B cell (primary cell): ENCODE measurements at regions not wholly inside any gene's neighbourhood (a gene's known extent, or its start where the extent isn't known, plus 50 kb on each side); places are given as distances from the start of the nearest gene placed in this dataset.

Source experiments
- ATAC-seq: fragments of 200-7000 bp; cut with Tn5 transposase; one replicate; pipeline ENCODE4 v1.10.0; 2021; ENCODE audit warnings: low read depth, mild to moderate bottlenecking, moderate number of reproducible peaks, moderate library complexity
- CTCF ChIA-PET: fragments of 350-600 bp; sonication (Branson Sonifier 250); formaldehyde crosslinking; loops from one replicate; lab custom pipeline; 2021; ENCODE audit warnings: antibody characterized with exemption, inconsistent platforms; lab: Charles Lee
- POLR2A ChIA-PET: fragments of 350-600 bp; sonication (Branson Sonifier 250); formaldehyde crosslinking; loops from one replicate; lab custom pipeline; 2021; ENCODE audit warnings: antibody characterized with exemption; lab: Charles Lee
- DNase-seq: peaks from one replicate; pipeline ENCODE4 v3.0.0; 2013
- H2AFZ ChIP-seq: 2 replicates; pipeline ENCODE4 v1.6.1; 2012; ENCODE audit warnings: mild to moderate bottlenecking, low read depth, low read length; ENCODE audit not compliant: insufficient read depth, poor library complexity, severe bottlenecking
- H3K27ac ChIP-seq, 2 donors: 1 replicate in 1 of 2; 2 replicates in 1 of 2; pipeline ENCODE4 v1.5.1; 2012 to 2013; ENCODE audit warnings: low read length in 2 of 2, mild to moderate bottlenecking in 2 of 2, moderate library complexity in 1 of 2
- H3K27me3 ChIP-seq, 4 experiments: fragments of 200-600 bp in 1 of 4; sonication (generic) in 1 of 4; replicated peaks in 1 of 4; 1 replicate in 2 of 4; 2 replicates in 2 of 4; pipeline versions ENCODE4 v1.6.1 to v1.7.0; 2013 to 2016; ENCODE audit warnings: low read length in 3 of 4, mild to moderate bottlenecking in 2 of 4, mixed read lengths in 1 of 4, moderate library complexity in 1 of 4; ENCODE audit not compliant: insufficient read depth in 4 of 4, control insufficient read depth in 3 of 4; ENCODE audit errors: control extremely low read depth in 1 of 4
- H3K36me3 ChIP-seq, 2 experiments: replicated peaks in 1 of 2; 1 replicate in 1 of 2; 2 replicates in 1 of 2; pipeline versions ENCODE4 v1.6.1 to v1.7.1; 2013; ENCODE audit warnings: low read length in 1 of 2; ENCODE audit not compliant: insufficient read depth in 2 of 2, control insufficient read depth in 1 of 2; ENCODE audit errors: control extremely low read depth in 1 of 2, extremely low read depth in 1 of 2
- H3K4me1 ChIP-seq, 2 donors: fragments of 200-600 bp in 1 of 2; sonication (generic) in 1 of 2; 1 replicate in 1 of 2; 2 replicates in 1 of 2; pipeline versions ENCODE4 v1.5.1 to v1.6.1; 2013 to 2017; ENCODE audit warnings: low read length in 2 of 2; ENCODE audit not compliant: control insufficient read depth in 2 of 2, insufficient read depth in 2 of 2
- H3K4me2 ChIP-seq: replicated peaks from 2 replicates; pipeline ENCODE3; 2012; ENCODE audit warnings: mild to moderate bottlenecking, low read depth, low read length; ENCODE audit not compliant: poor library complexity, severe bottlenecking
- H3K4me3 ChIP-seq, 5 experiments: fragments of 200-600 bp in 1 of 5; sonication (generic) in 1 of 5; 1 replicate in 3 of 5; 2 replicates in 2 of 5; pipeline versions ENCODE4 v1.5.1 to v1.7.0; 2011 to 2016; ENCODE audit warnings: low read length in 4 of 5, mild to moderate bottlenecking in 4 of 5, low read depth in 2 of 5, control low read depth in 1 of 5, moderate library complexity in 1 of 5; ENCODE audit not compliant: insufficient read depth in 1 of 5; ENCODE audit errors: control extremely low read depth in 1 of 5, extremely low read depth in 1 of 5
- H3K79me2 ChIP-seq: fragments of 200-600 bp; sonication (generic); one replicate; pipeline ENCODE4 v1.6.0; 2016; ENCODE audit warnings: low read length; ENCODE audit not compliant: control insufficient read depth, insufficient read depth
- H3K9ac ChIP-seq: fragments of 200-600 bp; sonication (generic); 2 replicates; pipeline ENCODE4 v1.6.1; 2017; ENCODE audit warnings: mild to moderate bottlenecking, low read length, moderate library complexity
- H3K9me3 ChIP-seq, 3 donors: one replicate each; pipeline versions ENCODE4 v1.6.1 to v1.7.1; 2013; ENCODE audit warnings: low read length in 2 of 3; ENCODE audit not compliant: control insufficient read depth in 2 of 3, insufficient read depth in 1 of 3; ENCODE audit errors: control extremely low read depth in 1 of 3
- H4K20me1 ChIP-seq: 2 replicates; pipeline ENCODE4 v1.6.0; 2012; ENCODE audit warnings: mild to moderate bottlenecking, low read length; ENCODE audit not compliant: insufficient read depth, control insufficient read depth, poor library complexity, severe bottlenecking
- H3K27ac Mint-ChIP-seq: one replicate; pipeline ENCODE4 v1.8.0; 2021; ENCODE audit warnings: mixed read lengths
- H3K27me3 Mint-ChIP-seq: one replicate; pipeline ENCODE4 v1.8.0; 2021; ENCODE audit warnings: mixed read lengths
- H3K4me1 Mint-ChIP-seq: one replicate; pipeline ENCODE4 v1.8.0; 2021; ENCODE audit warnings: mixed read lengths
- H3K4me3 Mint-ChIP-seq: one replicate; pipeline ENCODE4 v1.8.0; 2021; ENCODE audit warnings: mixed read lengths
- H3K9me3 Mint-ChIP-seq: one replicate; pipeline ENCODE4 v1.8.0; 2022; ENCODE audit warnings: mixed read lengths; ENCODE audit not compliant: insufficient read depth
- EZH2 ChIP-seq: IDR thresholded peaks from 2 replicates; pipeline ENCODE4 v1.6.1; 2012; ENCODE audit warnings: borderline replicate concordance, low read depth, mild to moderate bottlenecking, moderate library complexity, low read length; ENCODE audit not compliant: insufficient read depth, poor library complexity, severe bottlenecking
- whole genome bisulfite sequencing: methylation state at CpG from one replicate; pipeline ENCODE4 v1.1.5; 2013; ENCODE audit warnings: missing lambda C conversion rate; ENCODE audit not compliant: insufficient coverage; 5-methylcytosine and 5-hydroxymethylcytosine counted together
- intact Hi-C: fragments of 100-400 bp; cut with micrococcal nuclease; formaldehyde crosslinking; loops from one replicate; pipeline ENCODE4 v1.10.0; 2022
- TF ChIP-seq, protein P1 (sequence below): fragments of 200-600 bp; IDR thresholded peaks from one replicate; pipeline ENCODE4 v1.8.0; 2022; ENCODE audit warnings: antibody characterized with exemption, mild to moderate bottlenecking

- Histone ChIP-seq H3K27ac (no peak overlapping the region), H3K4me1 (no peaks in the 10 kb centered on the region), H3K9me3 (peaks cover 0 to 19% (median 1%) of the 10 kb centered on the region in 3 donors), H4K20me1 (no peaks in the 10 kb centered on the region), H3K4me3 (no peak overlapping the region), H3K36me3 (no peaks in the 10 kb centered on the region), H3K4me2 (no peak overlapping the region), H3K9ac (no peak overlapping the region), H3K27me3 (no peaks in the 10 kb centered on the region), H2AFZ (no peak overlapping the region), H3K79me2 (no peaks in the 10 kb centered on the region)
- intact Hi-C loops: no loop called here
- Mint-ChIP-seq H3K4me3 (no peak overlapping the region), H3K27ac (no peak overlapping the region), H3K4me1 (no peaks in the 10 kb centered on the region), H3K9me3 (peaks cover 3% of the 10 kb centered on the region), H3K27me3 (no peaks in the 10 kb centered on the region)
- no peak for DNase-seq
- ChIA-PET POLR2A (no interaction called here), CTCF (no interaction called here)
- TF ChIP-seq EZH2: no peak
- TF ChIP-seq, protein P1, sequence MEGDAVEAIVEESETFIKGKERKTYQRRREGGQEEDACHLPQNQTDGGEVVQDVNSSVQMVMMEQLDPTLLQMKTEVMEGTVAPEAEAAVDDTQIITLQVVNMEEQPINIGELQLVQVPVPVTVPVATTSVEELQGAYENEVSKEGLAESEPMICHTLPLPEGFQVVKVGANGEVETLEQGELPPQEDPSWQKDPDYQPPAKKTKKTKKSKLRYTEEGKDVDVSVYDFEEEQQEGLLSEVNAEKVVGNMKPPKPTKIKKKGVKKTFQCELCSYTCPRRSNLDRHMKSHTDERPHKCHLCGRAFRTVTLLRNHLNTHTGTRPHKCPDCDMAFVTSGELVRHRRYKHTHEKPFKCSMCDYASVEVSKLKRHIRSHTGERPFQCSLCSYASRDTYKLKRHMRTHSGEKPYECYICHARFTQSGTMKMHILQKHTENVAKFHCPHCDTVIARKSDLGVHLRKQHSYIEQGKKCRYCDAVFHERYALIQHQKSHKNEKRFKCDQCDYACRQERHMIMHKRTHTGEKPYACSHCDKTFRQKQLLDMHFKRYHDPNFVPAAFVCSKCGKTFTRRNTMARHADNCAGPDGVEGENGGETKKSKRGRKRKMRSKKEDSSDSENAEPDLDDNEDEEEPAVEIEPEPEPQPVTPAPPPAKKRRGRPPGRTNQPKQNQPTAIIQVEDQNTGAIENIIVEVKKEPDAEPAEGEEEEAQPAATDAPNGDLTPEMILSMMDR: no peak
- 59% methylated on average over 3 of the region's 4 CpGs for WGBS
- no peak for ATAC-seq
These were observed 123.0 kb upstream of the PKDCC start for GRCh38 chr2:41924709-41925408.

DNA sequence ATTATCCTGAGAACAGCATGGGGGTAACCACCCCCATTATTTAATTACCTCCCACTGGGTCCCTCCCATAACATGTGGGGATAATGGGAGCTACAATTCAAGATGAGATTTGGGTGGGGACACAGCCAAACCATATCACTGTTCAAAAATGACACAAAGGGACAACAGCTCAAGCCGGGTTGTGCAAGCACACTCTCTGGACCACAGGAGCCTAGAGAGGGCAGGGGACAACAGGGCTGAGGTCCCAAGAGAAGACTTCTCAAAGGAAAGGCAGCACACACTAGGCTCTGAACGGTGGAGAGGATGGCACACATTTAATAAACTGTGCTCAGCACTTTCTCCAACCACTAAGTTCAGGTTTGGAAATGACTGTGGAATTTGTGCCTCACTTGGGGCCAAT, 122.1 kb upstream of the PKDCC start:
- CTCF ChIA-PET: no interaction called here
- Mint-ChIP-seq H3K27me3 (no peaks in the 10 kb centered on the region), H3K4me1 (no peaks in the 10 kb centered on the region), H3K9me3 (peaks cover 3% of the 10 kb centered on the region), H3K4me3 (no peak overlapping the region), H3K27ac (no peak overlapping the region)
- H3K27me3 ChIP-seq: peaks cover 0 to under 1% (median 0%) of the 10 kb centered on the region in 4 experiments
- POLR2A ChIA-PET: no interaction called here
- 100% methylated on average over 1 of the region's 2 CpGs for WGBS
- ATAC-seq: no peak
- H2AFZ ChIP-seq: no peak overlapping the region
- H3K4me2 ChIP-seq: no peak overlapping the region
- H3K27ac ChIP-seq: no peak overlapping the region
- no peaks in the 10 kb centered on the region for H4K20me1 ChIP-seq
- no peak overlapping the region for H3K9ac ChIP-seq
- DNase-seq: no peak
- H3K9me3 ChIP-seq: peaks cover 0 to 19% (median 1%) of the 10 kb centered on the region in 3 donors
- H3K4me1 ChIP-seq: no peaks in the 10 kb centered on the region
- H3K36me3 ChIP-seq: no peaks in the 10 kb centered on the region
- H3K4me3 ChIP-seq: no peak overlapping the region
- intact Hi-C loops: no loop called here
- no peaks in the 10 kb centered on the region for H3K79me2 ChIP-seq
- TF ChIP-seq, protein P1: no peak
- TF ChIP-seq EZH2: no peak
